HEK293 (cell line): ENCODE measurements at regions not wholly inside any gene's neighbourhood (a gene's known extent, or its start where the extent isn't known, plus 50 kb on each side); places are given as distances from the start of the nearest gene placed in this dataset.

Experiments used
- CTCF ChIA-PET: fragments of 350-600 bp; formaldehyde crosslinking; extraction: SDS; loops from one replicate; lab custom pipeline; 2021; ENCODE audit warnings: antibody characterized with exemption; lab: Yijun Ruan, JAX
- POLR2A ChIA-PET: fragments of 300-600 bp; formaldehyde crosslinking; extraction: SDS; loops from one replicate; lab custom pipeline; 2020; ENCODE audit warnings: antibody characterized with exemption, inconsistent platforms; lab: Yijun Ruan, JAX
- H3K27ac ChIP-seq: fragments of 200-500 bp; sonication (Bioruptor generic); 2 replicates; pipeline ENCODE4 v1.5.1; 2014; ENCODE audit warnings: low read depth, low read length, control low read depth, inconsistent platforms; ENCODE audit errors: extremely low read depth
- H3K36me3 ChIP-seq, 2 experiments: fragments of 200-500 bp in 1 of 2; sonication (Bioruptor generic) in 1 of 2; 1 replicate in 1 of 2; 2 replicates in 1 of 2; pipeline ENCODE4 v1.5.1; 2014 to 2017; ENCODE audit warnings: inconsistent platforms in 2 of 2, low read length in 2 of 2; ENCODE audit not compliant: control insufficient read depth in 2 of 2, insufficient read depth in 1 of 2
- H3K4me1 ChIP-seq: fragments of 200-500 bp; sonication (Bioruptor generic); 2 replicates; pipeline ENCODE4 v1.5.1; 2014; ENCODE audit warnings: mild to moderate bottlenecking, low read length, inconsistent platforms; ENCODE audit not compliant: control insufficient read depth, insufficient read depth
- H3K4me3 ChIP-seq: 2 replicates; pipeline ENCODE4 v1.5.1; 2011; ENCODE audit warnings: low read depth, mild to moderate bottlenecking, control low read depth, low read length, moderate library complexity
- H3K9me3 ChIP-seq: fragments of 200-500 bp; sonication (Bioruptor generic); 2 replicates; pipeline ENCODE4 v1.5.1; 2014; ENCODE audit warnings: low read depth, low read length, inconsistent platforms; ENCODE audit not compliant: control insufficient read depth, insufficient read depth
- FEZF1 ChIP-seq: fragments of 450-650 bp; formaldehyde crosslinking; IDR thresholded peaks from 2 replicates; pipeline ENCODE4 v1.5.1; 2016; ENCODE audit warnings: missing biosample characterization, missing genetic modification characterization
- PRDM2 ChIP-seq: fragments of 450-650 bp; formaldehyde crosslinking; IDR thresholded peaks from 2 replicates; pipeline ENCODE4 v1.5.1; 2016; ENCODE audit warnings: missing biosample characterization, missing genetic modification characterization, borderline replicate concordance
- YY1 ChIP-seq: fragments of 450-650 bp; formaldehyde crosslinking; IDR thresholded peaks from 2 replicates; pipeline ENCODE4 v1.5.1; 2018; ENCODE audit warnings: missing biosample characterization, missing genetic modification characterization
- ZBTB20 ChIP-seq: fragments of 450-650 bp; formaldehyde crosslinking; IDR thresholded peaks from 2 replicates; pipeline ENCODE4 v1.5.1; 2016; ENCODE audit warnings: missing biosample characterization, missing genetic modification characterization
- ZEB2 ChIP-seq: fragments of 450-650 bp; formaldehyde crosslinking; IDR thresholded peaks from 2 replicates; pipeline ENCODE4 v1.5.1; 2016; ENCODE audit warnings: missing biosample characterization, missing genetic modification characterization
- ZFP3 ChIP-seq: fragments of 450-650 bp; formaldehyde crosslinking; IDR thresholded peaks from 2 replicates; pipeline ENCODE4 v1.5.1; 2016; ENCODE audit warnings: low read depth, missing biosample characterization, missing genetic modification characterization
- ZNF169 ChIP-seq: fragments of 450-650 bp; formaldehyde crosslinking; IDR thresholded peaks from 2 replicates; pipeline ENCODE4 v1.5.1; 2016; ENCODE audit warnings: missing biosample characterization, missing genetic modification characterization
- ZNF248 ChIP-seq: fragments of 450-650 bp; formaldehyde crosslinking; IDR thresholded peaks from 2 replicates; pipeline ENCODE4 v1.5.1; 2017; ENCODE audit warnings: missing biosample characterization, missing genetic modification characterization
- ZNF274 ChIP-seq, 2 experiments: fragments of 200-500 bp in 1 of 2; fragments of 450-650 bp in 1 of 2; sonication (Bioruptor generic) in 1 of 2; formaldehyde crosslinking in 1 of 2; IDR thresholded peaks; 2 replicates each; pipeline versions ENCODE4 v1.5.1 to v1.6.1; 2014 to 2016; ENCODE audit warnings: borderline replicate concordance in 1 of 2, inconsistent platforms in 1 of 2, low read length in 1 of 2, missing biosample characterization in 1 of 2, missing genetic modification characterization in 1 of 2
- ZNF302 ChIP-seq: fragments of 450-650 bp; formaldehyde crosslinking; IDR thresholded peaks from 2 replicates; pipeline ENCODE4 v1.5.1; 2016; ENCODE audit warnings: missing biosample characterization, missing genetic modification characterization, low read depth
- ZNF311 ChIP-seq: fragments of 450-650 bp; formaldehyde crosslinking; IDR thresholded peaks from 2 replicates; pipeline ENCODE4 v1.5.1; 2017; ENCODE audit warnings: missing biosample characterization, missing genetic modification characterization, borderline replicate concordance
- ZNF548 ChIP-seq: fragments of 450-650 bp; formaldehyde crosslinking; IDR thresholded peaks from 2 replicates; pipeline ENCODE4 v1.5.1; 2016; ENCODE audit warnings: missing biosample characterization, missing genetic modification characterization
- ZNF561 ChIP-seq: fragments of 450-650 bp; IDR thresholded peaks from 2 replicates; pipeline ENCODE4 v1.5.1; 2018; ENCODE audit warnings: missing biosample characterization, missing genetic modification characterization, borderline replicate concordance
- ZNF670 ChIP-seq: fragments of 450-650 bp; formaldehyde crosslinking; IDR thresholded peaks from 2 replicates; pipeline ENCODE4 v1.5.1; 2016; ENCODE audit warnings: missing biosample characterization, missing genetic modification characterization, low read depth
- ZNF692 ChIP-seq: fragments of 450-650 bp; formaldehyde crosslinking; IDR thresholded peaks from 2 replicates; pipeline ENCODE4 v1.5.1; 2016; ENCODE audit warnings: missing biosample characterization, missing genetic modification characterization
- ZNF747 ChIP-seq: fragments of 450-650 bp; formaldehyde crosslinking; IDR thresholded peaks from 2 replicates; pipeline ENCODE4 v1.5.1; 2016; ENCODE audit warnings: missing biosample characterization, missing genetic modification characterization
- ZNF76 ChIP-seq: fragments of 450-650 bp; formaldehyde crosslinking; IDR thresholded peaks from 2 replicates; pipeline ENCODE4; 2016; ENCODE audit warnings: low read depth, missing biosample characterization, missing genetic modification characterization, borderline replicate concordance
- ZNF837 ChIP-seq: fragments of 450-650 bp; formaldehyde crosslinking; IDR thresholded peaks from 2 replicates; pipeline ENCODE4 v1.5.1; 2016; ENCODE audit warnings: missing biosample characterization, missing genetic modification characterization
- ZSCAN18 ChIP-seq: fragments of 450-650 bp; formaldehyde crosslinking; IDR thresholded peaks from 2 replicates; pipeline ENCODE4 v1.5.1; 2016; ENCODE audit warnings: missing biosample characterization, missing genetic modification characterization
- TF ChIP-seq, protein P1 (sequence below): fragments of 450-650 bp; formaldehyde crosslinking; IDR thresholded peaks from 2 replicates; pipeline ENCODE4; 2016; ENCODE audit warnings: missing biosample characterization, missing genetic modification characterization
- TF ChIP-seq, protein P2 (sequence below): fragments of 450-650 bp; IDR thresholded peaks from 2 replicates; pipeline ENCODE4 v1.5.1; 2018; ENCODE audit warnings: missing biosample characterization, mild to moderate bottlenecking, missing genetic modification characterization

GRCh38 chr12:130029151-130029550 is 125.3 kb upstream of the TMEM132D start (continued):
- TF ChIP-seq PRDM2: no peak
- TF ChIP-seq ZFP3 (tag by site-specific recombination): no peak
- no peak for TF ChIP-seq ZEB2 (tag by site-specific recombination)
- no peak for TF ChIP-seq YY1 (tag by site-specific recombination)

GRCh38 chr12:130031041-130031440 is 127.2 kb upstream of the TMEM132D start:
- Histone ChIP-seq H3K9me3 (no peaks in the 10 kb centered on the region), H3K4me3 (no peak overlapping the region), H3K27ac (no peak overlapping the region)
- ChIA-PET POLR2A (no interaction called here), CTCF (interaction anchor here (0.5 to 2.2 kb wide), 4 partner anchors 9 to 1120 kb away, joined by 3 to 7 read pairs (median 3); no protein-coding TSS in a partner anchor)
- TF ChIP-seq ZNF747 (tag by site-specific recombination) (no peak), ZNF76 (no peak), ZNF248 (tag by site-specific recombination) (no peak), ZEB2 (tag by site-specific recombination) (no peak), ZNF837 (tag by site-specific recombination) (no peak), ZSCAN18 (tag by site-specific recombination) (no peak), ZNF311 (no peak), ZNF274 (IDR thresholded peaks at IDR 0.05; ENCODE audit: low read length) (no peak), ZNF274 (tag by site-specific recombination; IDR thresholded peaks at IDR 0.05; ENCODE audit: borderline replicate concordance) (no peak), ZNF548 (tag by site-specific recombination) (no peak), ZNF670 (no peak), ZBTB20 (tag by site-specific recombination) (no peak), FEZF1 (no peak), ZNF561 (tag by site-specific recombination) (no peak), ZNF169 (tag by site-specific recombination) (no peak), ZNF302 (tag by site-specific recombination) (no peak), ZNF692 (tag by site-specific recombination) (no peak)
- TF ChIP-seq, protein P1, sequence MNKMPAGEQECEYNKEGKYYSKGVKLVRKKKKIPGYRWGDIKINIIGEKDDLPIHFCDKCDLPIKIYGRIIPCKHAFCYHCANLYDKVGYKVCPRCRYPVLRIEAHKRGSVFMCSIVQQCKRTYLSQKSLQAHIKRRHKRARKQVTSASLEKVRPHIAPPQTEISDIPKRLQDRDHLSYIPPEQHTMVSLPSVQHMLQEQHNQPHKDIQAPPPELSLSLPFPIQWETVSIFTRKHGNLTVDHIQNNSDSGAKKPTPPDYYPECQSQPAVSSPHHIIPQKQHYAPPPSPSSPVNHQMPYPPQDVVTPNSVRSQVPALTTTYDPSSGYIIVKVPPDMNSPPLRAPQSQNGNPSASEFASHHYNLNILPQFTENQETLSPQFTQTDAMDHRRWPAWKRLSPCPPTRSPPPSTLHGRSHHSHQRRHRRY (tag by site-specific recombination): no peak
- TF ChIP-seq, protein P2, sequence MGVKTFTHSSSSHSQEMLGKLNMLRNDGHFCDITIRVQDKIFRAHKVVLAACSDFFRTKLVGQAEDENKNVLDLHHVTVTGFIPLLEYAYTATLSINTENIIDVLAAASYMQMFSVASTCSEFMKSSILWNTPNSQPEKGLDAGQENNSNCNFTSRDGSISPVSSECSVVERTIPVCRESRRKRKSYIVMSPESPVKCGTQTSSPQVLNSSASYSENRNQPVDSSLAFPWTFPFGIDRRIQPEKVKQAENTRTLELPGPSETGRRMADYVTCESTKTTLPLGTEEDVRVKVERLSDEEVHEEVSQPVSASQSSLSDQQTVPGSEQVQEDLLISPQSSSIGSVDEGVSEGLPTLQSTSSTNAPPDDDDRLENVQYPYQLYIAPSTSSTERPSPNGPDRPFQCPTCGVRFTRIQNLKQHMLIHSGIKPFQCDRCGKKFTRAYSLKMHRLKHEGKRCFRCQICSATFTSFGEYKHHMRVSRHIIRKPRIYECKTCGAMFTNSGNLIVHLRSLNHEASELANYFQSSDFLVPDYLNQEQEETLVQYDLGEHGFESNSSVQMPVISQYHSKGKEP (tag by site-specific recombination): no peak
- TF ChIP-seq, all 188 proteins: peak for 0
- Histone ChIP-seq H3K4me1 (no peaks in the 10 kb centered on the region), H3K36me3 (no peaks in the 10 kb centered on the region)
